GM23338 (cell line): ENCODE measurements at regions not wholly inside any gene's neighbourhood (a gene's known extent, or its start where the extent isn't known, plus 50 kb on each side); places are given as distances from the start of the nearest gene placed in this dataset.

ENCODE experiments used
- ATAC-seq: fragments of 200-7000 bp; cut with Tn5 transposase; 3 replicates; pipeline ENCODE4 v1.9.1; 2020
- DNase-seq: peaks from one replicate; pipeline ENCODE4 v3.0.0-alpha.2; 2015; ENCODE audit warnings: low spot score
- H2AFZ ChIP-seq: fragments of 200-600 bp; sonication (generic); 2 replicates; pipeline ENCODE4 v1.8.0; 2016; ENCODE audit warnings: antibody characterized with exemption, mild to moderate bottlenecking, moderate library complexity
- H3F3A ChIP-seq: fragments of 200-600 bp; sonication (generic); replicated peaks from 2 replicates; pipeline ENCODE4 v1.8.0; 2017; ENCODE audit warnings: antibody characterized with exemption, mixed run types, low read depth
- H3K27ac ChIP-seq: fragments of 200-600 bp; sonication (generic); 2 replicates; pipeline ENCODE4 v1.6.1; 2016; ENCODE audit warnings: low read depth
- H3K27me3 ChIP-seq: fragments of 200-600 bp; sonication (generic); 2 replicates; pipeline ENCODE4 v1.8.0; 2016; ENCODE audit warnings: mild to moderate bottlenecking, mixed run types, moderate library complexity; ENCODE audit not compliant: insufficient read depth
- H3K36me3 ChIP-seq: fragments of 200-600 bp; sonication (generic); 2 replicates; pipeline ENCODE4 v1.8.0; 2016; ENCODE audit warnings: mild to moderate bottlenecking; ENCODE audit not compliant: insufficient read depth
- H3K4me1 ChIP-seq: fragments of 200-600 bp; sonication (generic); 2 replicates; pipeline ENCODE4 v1.8.0; 2016; ENCODE audit warnings: mild to moderate bottlenecking, moderate library complexity; ENCODE audit not compliant: insufficient read depth
- H3K4me2 ChIP-seq: fragments of 200-600 bp; sonication (generic); 2 replicates; pipeline ENCODE4 v1.7.1; 2017; ENCODE audit warnings: mixed run types
- H3K4me3 ChIP-seq: fragments of 200-600 bp; sonication (generic); 2 replicates; pipeline ENCODE4 v1.6.1; 2016; ENCODE audit warnings: mixed run types
- H3K79me2 ChIP-seq: fragments of 200-600 bp; sonication (generic); replicated peaks from 2 replicates; pipeline ENCODE4 v1.8.0; 2017; ENCODE audit warnings: mild to moderate bottlenecking; ENCODE audit not compliant: insufficient read depth
- H3K9me2 ChIP-seq: fragments of 200-600 bp; sonication (generic); 2 replicates; pipeline ENCODE4 v1.8.0; 2017; ENCODE audit not compliant: insufficient read depth
- H4K20me1 ChIP-seq: fragments of 200-600 bp; sonication (generic); replicated peaks from 2 replicates; pipeline ENCODE4 v1.8.0; 2017; ENCODE audit warnings: mild to moderate bottlenecking; ENCODE audit not compliant: insufficient read depth
- H3K27ac Mint-ChIP-seq: 2 replicates; pipeline ENCODE4 v1.8.0; 2020; ENCODE audit warnings: inconsistent platforms, mild to moderate bottlenecking, moderate library complexity, mixed read lengths
- H3K27me3 Mint-ChIP-seq: 3 replicates; pipeline ENCODE4 v1.8.0; 2022; ENCODE audit warnings: low read depth, mild to moderate bottlenecking, moderate library complexity, mixed read lengths, inconsistent platforms; ENCODE audit not compliant: insufficient read depth, poor library complexity
- H3K36me3 Mint-ChIP-seq: 3 replicates; pipeline ENCODE4 v1.8.0; 2021; ENCODE audit warnings: low read depth, mild to moderate bottlenecking, inconsistent platforms, moderate library complexity, mixed read lengths
- H3K4me1 Mint-ChIP-seq: 3 replicates; pipeline ENCODE4 v1.8.0; 2020; ENCODE audit warnings: mild to moderate bottlenecking, inconsistent platforms, mixed read lengths
- H3K4me3 Mint-ChIP-seq: 3 replicates; pipeline ENCODE4 v1.8.0; 2021; ENCODE audit warnings: moderate library complexity, mild to moderate bottlenecking, inconsistent platforms, mixed read lengths
- H3K9me3 Mint-ChIP-seq: 3 replicates; pipeline ENCODE4 v1.8.0; 2020; ENCODE audit warnings: moderate library complexity, mild to moderate bottlenecking, inconsistent platforms, mixed read lengths
- CREB1 ChIP-seq: fragments of 250-450 bp; sonication (Bioruptor Pico); IDR thresholded peaks from 2 replicates; pipeline ENCODE4 v1.5.0; 2020; ENCODE audit warnings: low read depth, mild to moderate bottlenecking, moderate library complexity
- CTCF ChIP-seq, 2 experiments: fragments of 200-600 bp in 1 of 2; sonication (generic) in 1 of 2; conservative IDR thresholded peaks; 2 replicates each; pipeline versions ENCODE4 v1.5.1 to v1.6.1; 2016 to 2017; ENCODE audit warnings: antibody characterized with exemption in 2 of 2, low read depth in 2 of 2, mild to moderate bottlenecking in 2 of 2, moderate library complexity in 1 of 2
- EZH2 ChIP-seq: fragments of 200-600 bp; sonication (generic); IDR thresholded peaks from one replicate; pipeline ENCODE4 v1.8.0; 2017; ENCODE audit warnings: antibody characterized with exemption, mild to moderate bottlenecking, low read depth; ENCODE audit not compliant: unreplicated experiment
- EZH2phosphoT487 ChIP-seq: fragments of 200-600 bp; sonication (generic); IDR thresholded peaks from one replicate; pipeline ENCODE4 v1.8.1; 2018; ENCODE audit warnings: antibody characterized with exemption; ENCODE audit not compliant: unreplicated experiment
- NANOG ChIP-seq: IDR thresholded peaks from 2 replicates; pipeline ENCODE4 v1.6.1; 2016; ENCODE audit warnings: antibody characterized with exemption, borderline replicate concordance
- POLR2AphosphoS5 ChIP-seq: IDR thresholded peaks from 2 replicates; pipeline ENCODE4 v1.6.1; 2016; ENCODE audit warnings: antibody characterized with exemption, low read depth
- REST ChIP-seq: IDR thresholded peaks from one replicate; pipeline ENCODE4 v1.6.1; 2018; ENCODE audit warnings: antibody characterized with exemption; ENCODE audit not compliant: unreplicated experiment
- STAT1 ChIP-seq: IDR thresholded peaks from one replicate; pipeline ENCODE4 v1.6.1; 2016; ENCODE audit warnings: antibody characterized with exemption; ENCODE audit not compliant: unreplicated experiment

- no peak overlapping the region; the same call in 1 of the 2 replicates for H2AFZ ChIP-seq
These were observed 550.8 kb downstream of the CDH9 start for GRCh38 chr5:26487553-26487952.

GRCh38 chr5:26486631-26487030 lies 551.8 kb downstream of the CDH9 start:
- H3K4me3 ChIP-seq, result no peak overlapping the region
- H3K9me2 ChIP-seq, result peaks cover 18% of the 10 kb centered on the region
- Mint-ChIP-seq H3K4me1 (peaks cover 10% of the 10 kb centered on the region), H3K4me3 (no peak overlapping the region), H3K36me3 (peaks cover 8% of the 10 kb centered on the region; the same call in 1 of the 3 replicates), H3K27me3 (peaks cover 1% of the 10 kb centered on the region), H3K9me3 (peaks cover 23% of the 10 kb centered on the region), H3K27ac (no peak overlapping the region)
- peaks cover 4% of the 10 kb centered on the region; the same call in 1 of the 2 replicates for H3K36me3 ChIP-seq
- no peaks in the 10 kb centered on the region for H3K79me2 ChIP-seq
- ATAC-seq (no peak), DNase-seq (no peak)
- H3K4me2 ChIP-seq, result no peak overlapping the region
- no peak overlapping the region; the same call in 1 of the 2 replicates for H3K27ac ChIP-seq
- H3K4me1 ChIP-seq, result peaks cover 8% of the 10 kb centered on the region; the same call in 1 of the 2 replicates
- H4K20me1 ChIP-seq, result no peaks in the 10 kb centered on the region
- H3F3A ChIP-seq, result no peaks in the 10 kb centered on the region
- no peaks in the 10 kb centered on the region for H3K27me3 ChIP-seq
- peak overlapping the region; percentile 90 for H2AFZ ChIP-seq
- TF ChIP-seq NANOG, result no peak
- no peak for TF ChIP-seq EZH2phosphoT487
- no peak for TF ChIP-seq REST
- TF ChIP-seq POLR2AphosphoS5, result no peak
- TF ChIP-seq EZH2, result no peak
- TF ChIP-seq STAT1, result no peak

More at GRCh38 chr5:26487553-26487952, 550.8 kb downstream of the CDH9 start:
- H3K4me3 ChIP-seq, result no peak overlapping the region
- peaks cover 25% of the 10 kb centered on the region for H3K9me3 Mint-ChIP-seq
- no peaks in the 10 kb centered on the region for H3F3A ChIP-seq
- H3K9me2 ChIP-seq, result peaks cover 18% of the 10 kb centered on the region
- TF ChIP-seq CREB1 (CRISPR knock-in tag) (no peak), CTCF (conservative IDR thresholded peaks at IDR 0.05; ENCODE audit: low read depth in 2 of 2) (peak; percentile 32 to 62; a peak in 3 of 4 replicates)
- H3K4me1 Mint-ChIP-seq, result peaks cover 10% of the 10 kb centered on the region
- no peaks in the 10 kb centered on the region for H3K27me3 ChIP-seq
- H3K27me3 Mint-ChIP-seq, result peaks cover 1% of the 10 kb centered on the region
- H4K20me1 ChIP-seq, result no peaks in the 10 kb centered on the region
- no peak overlapping the region for H3K27ac Mint-ChIP-seq
- no peak overlapping the region for H3K4me3 Mint-ChIP-seq
- peaks cover 8% of the 10 kb centered on the region; the same call in 1 of the 3 replicates for H3K36me3 Mint-ChIP-seq
- ATAC-seq (peak; percentile 79), DNase-seq (peak; percentile 60)
- no peak overlapping the region for H3K4me2 ChIP-seq
- no peak overlapping the region for H3K27ac ChIP-seq
- peaks cover 4% of the 10 kb centered on the region; the same call in 1 of the 2 replicates for H3K36me3 ChIP-seq
- peaks cover 8% of the 10 kb centered on the region; the same call in 1 of the 2 replicates for H3K4me1 ChIP-seq
- H3K79me2 ChIP-seq, result no peaks in the 10 kb centered on the region
